ENCODE measurements at regions not wholly inside any gene's neighbourhood (a gene's known extent, or its start where the extent isn't known, plus 50 kb on each side); places are given as distances from the start of the nearest gene placed in this dataset.

DNA sequence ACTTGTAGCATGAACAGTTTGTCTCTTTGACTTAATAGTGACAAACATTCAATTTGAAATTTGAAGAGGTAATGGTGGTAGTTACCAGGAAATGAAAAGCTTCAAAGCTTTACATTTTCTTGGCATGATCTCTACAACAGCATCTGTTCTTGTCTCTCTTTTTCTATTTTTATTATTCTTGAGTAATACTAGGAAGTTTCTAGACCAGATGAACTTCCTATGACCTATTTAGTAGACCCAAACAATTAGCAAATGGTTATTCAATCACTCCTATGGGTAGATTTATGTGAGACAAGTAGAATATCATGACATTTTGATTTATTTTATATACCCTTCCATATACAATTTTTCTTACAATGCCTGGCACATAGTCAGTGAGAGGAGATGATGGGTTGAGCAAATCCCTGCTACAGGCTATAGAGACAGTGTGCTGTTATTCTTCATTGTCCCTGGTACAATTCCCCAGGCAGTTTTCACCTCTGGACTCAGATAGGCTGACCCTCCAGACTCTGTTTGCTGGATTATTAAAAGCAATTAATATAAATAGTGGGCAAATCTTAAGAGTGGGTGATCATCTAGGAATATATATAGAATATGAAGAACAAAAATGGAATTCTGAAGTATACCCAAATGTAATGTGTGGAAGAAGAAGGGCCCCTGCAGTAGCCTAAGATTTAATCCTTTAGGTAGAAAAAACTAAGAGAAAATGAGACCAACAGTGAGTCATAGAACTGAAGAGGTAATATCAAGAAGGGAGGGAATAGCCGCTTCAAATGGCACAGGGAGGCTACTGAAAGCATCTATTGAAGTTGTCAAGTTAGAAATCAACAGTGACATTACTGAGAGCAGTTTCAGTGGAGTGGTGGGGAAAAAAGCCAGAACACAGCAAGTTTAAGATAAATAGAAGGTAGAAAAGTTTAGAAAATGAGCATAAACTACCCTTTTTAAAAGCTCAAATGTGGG lies 512.0 kb downstream of the FOXG1 start:
- no peak for DNase-seq (ENCODE audit: low spot score)

DNA sequence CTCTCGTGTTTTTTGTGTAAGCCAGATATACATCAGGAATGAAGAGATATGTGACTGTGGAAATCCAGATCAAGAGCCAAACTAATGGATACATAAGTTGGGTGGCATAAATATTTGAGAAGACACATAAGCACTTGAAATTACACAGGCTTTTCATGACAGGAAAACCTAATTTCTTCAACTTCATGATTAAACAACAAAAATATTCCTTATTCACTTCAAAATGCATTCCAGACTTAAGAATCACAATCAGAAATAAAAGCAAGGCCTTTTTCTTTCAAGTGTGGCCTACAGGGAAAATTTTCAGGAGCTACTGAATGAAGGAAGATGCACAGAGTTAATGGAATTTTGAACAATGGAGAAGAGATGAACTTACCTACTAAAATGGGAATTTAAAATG lies 515.6 kb downstream of the FOXG1 start:
- no peak for DNase-seq (ENCODE audit: low spot score)

DNA sequence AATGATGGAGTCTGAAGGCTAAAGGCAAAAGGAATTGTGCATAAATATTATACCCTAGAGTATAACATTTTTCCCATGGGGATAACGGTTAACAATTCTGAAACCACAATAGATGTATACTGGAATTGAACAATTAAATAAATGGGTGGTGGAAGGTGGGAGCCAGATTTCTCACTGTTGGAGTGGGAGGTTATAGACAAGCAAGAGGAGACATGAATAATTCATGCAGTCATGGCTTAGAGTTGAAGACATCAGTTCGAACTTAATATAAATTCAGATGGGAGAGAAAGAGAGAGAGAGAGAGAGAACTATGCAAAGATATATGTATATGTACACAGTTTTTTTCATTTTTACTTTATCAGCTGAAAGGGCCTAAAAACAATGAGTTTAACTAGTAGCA lies 523.9 kb downstream of the FOXG1 start:
- no peak for DNase-seq (ENCODE audit: low spot score)

DNA sequence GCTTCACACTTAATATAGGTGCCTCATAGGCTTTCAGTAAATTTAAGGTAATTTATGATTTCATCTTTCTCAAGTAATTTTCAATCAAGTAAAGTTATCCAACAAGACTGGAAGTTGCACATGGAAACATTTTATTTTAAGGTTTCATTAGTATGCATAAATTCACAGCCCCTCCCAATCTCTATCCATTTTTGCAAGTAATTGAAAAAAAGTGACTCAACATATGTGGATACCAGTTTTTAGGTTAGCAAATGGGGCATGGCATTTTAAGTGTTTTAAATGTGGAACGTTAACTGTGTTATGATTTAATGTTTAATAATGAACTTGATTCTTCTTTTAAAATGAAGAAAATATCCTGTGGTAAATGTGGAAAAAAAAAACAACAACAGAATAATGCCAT lies 532.8 kb downstream of the FOXG1 start:
- no peak for DNase-seq (ENCODE audit: low spot score)

DNA sequence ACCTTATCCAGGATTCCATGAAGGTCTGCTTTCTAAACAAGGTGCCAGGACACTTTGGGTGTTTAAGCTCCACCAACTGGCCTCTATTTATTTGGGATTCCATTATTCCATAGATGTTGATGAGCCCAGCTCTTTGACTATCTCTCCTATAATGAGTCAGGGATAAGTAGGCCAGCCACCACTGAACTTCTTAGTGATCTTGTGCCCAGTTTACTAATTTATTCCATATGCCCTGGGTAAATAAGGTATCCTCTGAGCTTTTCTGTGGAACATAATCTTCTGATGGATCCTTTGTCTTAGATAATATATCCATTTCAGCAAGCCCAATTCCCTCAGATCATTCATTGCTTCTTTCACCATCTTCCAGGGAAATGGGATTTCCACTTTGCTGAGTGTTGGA lies 535.0 kb downstream of the FOXG1 start:
- no peak for DNase-seq (ENCODE audit: low spot score)

DNA sequence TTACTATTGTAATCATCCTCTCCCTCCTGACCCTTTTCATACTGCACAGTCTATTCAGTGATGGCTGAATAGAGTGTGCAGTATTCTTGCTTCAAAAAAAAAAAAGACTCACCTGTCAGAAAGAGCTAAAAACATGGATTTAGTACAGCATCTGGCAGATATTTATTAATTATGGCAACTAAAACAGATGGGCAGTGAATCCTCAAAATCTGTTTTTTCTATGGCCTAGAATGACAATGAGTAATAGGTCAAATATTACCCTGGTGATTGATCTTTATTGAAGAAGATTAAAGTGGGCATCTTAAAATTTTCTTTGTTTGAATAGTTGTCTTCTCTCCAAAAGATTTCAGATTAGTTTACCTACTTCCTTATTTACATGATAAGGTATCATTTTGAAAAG lies 543.6 kb downstream of the FOXG1 start:
- DNase-seq (ENCODE audit: low spot score) = no peak

DNA sequence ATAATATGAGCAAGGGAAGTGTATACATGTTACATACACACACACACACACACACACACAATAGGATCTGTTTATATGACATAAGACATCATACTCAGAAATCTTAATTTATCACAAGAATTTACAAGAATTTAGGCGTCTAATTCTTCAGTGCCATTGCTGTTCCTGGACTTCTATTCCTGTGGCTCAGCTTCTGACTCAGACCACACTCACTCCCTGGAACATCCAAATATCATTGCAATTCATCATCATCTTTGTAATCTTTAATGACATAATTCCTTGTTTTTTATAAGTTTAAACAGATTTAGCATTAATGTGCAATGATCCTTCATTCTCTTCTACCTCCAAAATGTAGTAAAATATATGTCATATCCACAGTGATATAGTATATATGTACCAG lies 544.2 kb downstream of the FOXG1 start:
- DNase-seq (ENCODE audit: low spot score) = no peak

DNA sequence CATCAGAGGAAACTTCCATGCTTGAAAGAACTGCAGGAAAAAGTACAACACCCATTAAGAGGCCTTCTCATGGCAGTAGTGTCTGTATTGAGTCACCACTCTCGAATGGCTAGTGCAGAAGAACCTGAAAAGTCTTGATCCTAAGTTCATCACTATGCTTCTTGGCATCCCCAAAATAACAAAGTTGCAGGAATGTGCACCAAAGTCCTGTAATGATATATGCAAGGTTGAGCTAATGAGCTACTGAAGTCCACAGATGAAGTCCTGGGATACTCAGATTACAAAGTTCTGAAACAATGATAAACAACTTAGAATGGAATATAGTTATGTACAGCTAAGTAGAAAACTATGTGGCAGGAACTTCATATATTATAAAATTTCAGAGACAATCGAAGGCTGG lies 545.4 kb downstream of the FOXG1 start:
- no peak for DNase-seq (ENCODE audit: low spot score)

DNA sequence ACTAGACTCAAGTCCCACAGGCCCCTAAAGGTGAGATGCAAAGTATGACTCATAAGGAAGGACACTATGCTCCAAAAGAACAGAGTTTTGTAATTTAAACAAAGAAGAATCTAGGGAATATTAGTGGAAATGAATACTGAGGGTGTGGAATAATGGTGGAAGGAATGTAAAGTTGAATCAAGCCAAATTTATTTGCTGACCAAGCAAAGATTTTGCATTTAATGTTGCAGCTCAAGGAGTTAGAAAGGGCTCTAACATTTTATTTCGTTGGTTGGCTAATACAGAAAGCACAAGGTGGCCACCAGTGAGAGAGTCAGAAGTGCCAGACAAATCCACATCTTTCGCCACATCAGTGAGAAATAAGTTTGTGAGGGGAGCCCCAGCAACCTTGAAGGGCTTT lies 550.3 kb downstream of the FOXG1 start:
- DNase-seq (ENCODE audit: low spot score) = no peak

DNA sequence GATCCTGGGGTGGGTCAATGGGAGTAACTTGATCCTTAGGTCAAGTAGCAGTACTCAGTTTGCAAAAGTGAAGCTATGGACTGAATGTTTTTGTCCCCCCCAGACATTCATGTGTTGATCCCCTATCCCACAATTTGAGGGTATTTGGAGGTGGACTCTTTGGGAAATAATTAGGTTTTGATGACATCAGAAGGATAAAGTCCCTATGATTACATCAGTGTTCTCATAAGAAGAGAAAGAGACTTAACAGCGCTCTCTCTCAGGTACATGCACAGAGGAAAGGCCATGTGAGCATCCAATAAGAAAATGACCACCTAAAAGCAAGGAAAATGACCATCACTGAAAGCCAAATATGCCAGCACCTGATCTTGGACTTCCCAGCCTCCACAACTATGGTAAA lies 550.8 kb downstream of the FOXG1 start:
- DNase-seq (ENCODE audit: low spot score) = no peak

DNA sequence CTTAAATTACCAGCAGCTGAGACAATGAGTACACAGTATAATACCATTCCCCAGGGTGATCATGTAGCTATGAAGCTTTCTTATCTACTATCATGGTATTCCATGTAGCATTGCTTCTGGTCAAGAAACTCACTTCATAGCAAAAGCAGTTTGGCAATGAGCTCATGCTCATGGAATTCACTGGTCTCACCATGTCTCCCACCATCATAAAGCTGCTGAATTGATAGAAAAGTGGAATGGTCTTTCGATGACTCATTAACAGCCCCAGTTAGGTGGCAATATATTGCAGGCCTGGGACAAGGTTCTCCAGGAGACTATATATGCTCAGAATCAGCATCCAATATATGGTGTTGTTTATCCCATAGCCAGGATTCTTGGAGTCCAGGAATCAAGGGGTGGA lies 553.7 kb downstream of the FOXG1 start:
- DNase-seq (ENCODE audit: low spot score) = no peak

DNA sequence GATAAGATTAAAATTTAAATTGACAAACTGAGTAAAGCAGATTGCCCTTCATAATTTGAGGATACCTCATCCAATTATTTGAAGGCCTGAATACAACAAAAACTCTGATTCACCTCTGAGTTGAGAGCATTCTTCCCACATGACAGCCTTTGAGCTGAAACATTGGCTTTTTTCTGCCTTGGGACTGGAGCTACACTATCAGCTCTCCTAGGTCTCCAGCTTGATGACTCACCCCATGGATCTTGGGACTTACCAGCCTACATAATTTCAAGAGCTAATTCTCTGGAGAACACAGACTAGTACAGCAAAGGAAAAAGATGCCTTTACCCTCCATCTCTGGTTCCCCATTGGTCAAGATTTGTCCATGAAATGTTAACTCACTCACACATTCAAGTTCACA lies 555.1 kb downstream of the FOXG1 start:
- no peak for DNase-seq (ENCODE audit: low spot score)

DNA sequence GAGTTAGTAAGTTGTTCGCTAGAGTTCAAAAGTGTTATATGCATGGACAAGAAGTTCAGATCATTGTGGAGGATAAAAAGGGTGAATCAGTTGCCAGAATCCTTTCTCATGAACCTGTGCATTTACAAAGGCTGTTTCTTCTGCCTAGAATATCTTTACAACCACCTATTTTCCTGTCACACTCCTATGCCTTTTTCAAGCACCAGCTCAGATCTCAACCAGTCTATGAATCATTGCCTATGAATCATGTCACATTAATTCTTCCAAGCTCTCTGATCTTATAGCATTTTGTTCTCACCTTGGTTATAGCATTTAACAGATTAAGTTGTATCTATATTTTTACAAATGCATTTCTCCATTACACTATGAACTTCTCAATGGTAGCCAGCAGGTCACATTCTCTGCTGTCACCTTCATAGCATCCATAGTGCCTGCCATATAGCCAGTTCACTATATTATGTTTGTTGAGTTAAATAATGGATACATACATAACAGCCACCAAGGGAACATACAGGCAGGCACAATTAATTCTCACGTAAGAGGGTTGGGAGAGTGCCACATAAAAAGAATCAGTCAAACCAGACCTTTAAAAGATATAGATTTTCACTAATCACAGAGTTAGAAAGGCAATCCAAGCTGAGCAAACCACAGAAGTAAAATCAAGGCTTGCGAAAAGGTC lies 573.0 kb downstream of the FOXG1 start:
- no peak for DNase-seq (ENCODE audit: low spot score)

DNA sequence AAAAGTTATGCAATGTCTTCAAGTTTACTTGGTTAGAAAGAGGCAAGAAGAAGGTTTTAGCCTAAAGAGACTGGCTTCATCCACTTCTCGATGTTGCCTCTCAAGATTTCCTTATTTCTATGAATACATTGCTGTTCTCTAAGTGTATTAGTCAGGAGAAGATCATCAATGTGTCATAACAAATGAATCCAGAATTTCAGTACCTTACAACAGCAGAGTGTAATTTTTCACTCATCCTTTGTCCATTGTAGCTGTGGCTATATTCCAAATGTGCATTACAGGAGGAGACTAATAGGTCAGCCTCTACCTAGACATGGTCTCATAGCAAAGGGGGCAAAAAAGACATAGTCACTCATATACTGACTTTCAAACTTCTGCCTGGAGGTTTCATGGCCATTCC lies 579.1 kb downstream of the PRKD1 start:
- no peak for DNase-seq (ENCODE audit: low spot score)

DNA sequence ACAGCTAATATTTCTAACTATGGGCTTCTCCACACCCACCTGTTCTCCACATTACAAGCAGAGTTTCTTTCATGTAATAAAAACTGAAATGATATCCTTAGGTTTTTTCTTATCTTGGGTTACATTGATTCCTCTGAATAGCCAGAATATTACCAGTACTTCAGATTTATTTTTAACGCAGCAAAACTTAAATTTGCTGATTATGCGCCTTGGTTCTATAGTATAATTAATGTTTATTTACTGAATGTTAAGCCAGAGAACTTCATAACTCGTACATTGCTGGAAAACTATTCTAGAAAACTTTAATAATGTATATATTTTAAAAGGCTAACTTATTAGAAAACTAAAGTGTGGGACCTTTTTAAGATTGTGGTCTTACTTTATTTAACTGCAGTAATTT lies 577.2 kb downstream of the PRKD1 start:
- no peak for DNase-seq (ENCODE audit: low spot score)

DNA sequence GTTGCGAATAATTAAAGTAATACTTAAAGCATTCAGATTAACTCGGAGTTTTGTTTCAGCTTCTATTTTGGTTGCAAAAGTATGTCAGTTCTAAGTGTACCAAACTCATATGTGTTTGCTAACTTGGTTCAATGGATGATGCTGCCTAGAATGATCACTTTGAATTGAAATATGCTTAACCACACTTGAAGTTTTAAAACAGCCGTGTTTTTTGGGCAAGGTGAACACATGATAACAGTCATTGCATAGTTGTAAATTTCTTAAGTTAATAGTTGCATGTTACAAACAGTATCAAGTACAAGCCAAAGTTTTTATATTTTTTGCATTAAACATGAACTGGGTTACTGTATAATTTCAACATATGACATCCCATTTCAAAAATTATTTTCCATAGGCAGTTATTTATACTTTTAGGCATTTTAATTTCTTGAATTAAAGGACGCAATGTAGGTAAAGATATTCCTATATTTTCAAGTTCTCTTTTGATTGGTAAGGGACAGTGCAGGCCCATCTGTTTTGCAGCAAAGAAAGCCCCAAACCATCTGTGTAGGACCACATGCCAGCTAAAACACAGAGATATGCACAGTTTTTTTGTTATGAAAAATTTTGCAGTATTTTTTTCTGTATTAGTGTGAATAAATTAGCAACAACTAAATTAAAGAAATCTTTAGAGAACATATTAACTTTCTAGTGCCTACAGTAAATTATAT lies 575.5 kb downstream of the PRKD1 start:
- no peak for DNase-seq (ENCODE audit: low spot score)

DNA sequence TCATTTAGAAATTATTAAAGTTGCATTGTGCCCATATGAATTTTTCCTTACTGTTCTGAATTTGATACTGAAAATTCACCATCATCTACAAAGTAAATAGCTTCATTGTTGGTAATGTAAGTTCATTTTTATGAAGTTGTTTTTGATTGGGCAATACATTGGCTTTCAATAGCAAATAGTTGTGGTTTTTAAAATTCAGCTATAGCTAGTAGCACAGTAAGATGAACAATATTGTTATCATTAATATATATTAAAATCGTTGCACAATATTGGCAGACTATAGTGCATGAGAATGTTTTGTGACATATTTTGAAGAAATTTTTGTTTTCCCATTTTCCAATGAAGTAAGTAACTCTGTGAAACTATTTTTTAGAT lies 575.0 kb downstream of the PRKD1 start:
- DNase-seq (ENCODE audit: low spot score) = no peak

DNA sequence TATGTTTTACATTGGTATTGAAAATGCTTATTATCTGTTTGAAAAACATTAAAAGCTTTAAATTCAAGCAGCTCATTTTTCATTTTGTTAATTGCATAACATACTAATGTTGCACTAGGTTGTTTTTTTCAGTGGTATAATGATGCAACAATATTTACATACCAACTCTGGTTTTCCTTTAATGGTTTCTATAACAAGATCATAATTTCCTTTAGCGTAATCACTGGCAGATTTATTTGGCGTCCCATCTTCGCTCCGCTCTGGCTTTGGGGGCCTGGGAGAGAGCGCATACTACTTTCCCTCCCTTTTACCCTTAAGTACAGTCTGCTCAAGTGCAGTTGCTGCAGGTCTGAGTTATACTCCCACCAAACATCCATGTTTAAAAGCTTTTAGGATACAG lies 574.1 kb downstream of the PRKD1 start:
- no peak for DNase-seq (ENCODE audit: low spot score)

DNA sequence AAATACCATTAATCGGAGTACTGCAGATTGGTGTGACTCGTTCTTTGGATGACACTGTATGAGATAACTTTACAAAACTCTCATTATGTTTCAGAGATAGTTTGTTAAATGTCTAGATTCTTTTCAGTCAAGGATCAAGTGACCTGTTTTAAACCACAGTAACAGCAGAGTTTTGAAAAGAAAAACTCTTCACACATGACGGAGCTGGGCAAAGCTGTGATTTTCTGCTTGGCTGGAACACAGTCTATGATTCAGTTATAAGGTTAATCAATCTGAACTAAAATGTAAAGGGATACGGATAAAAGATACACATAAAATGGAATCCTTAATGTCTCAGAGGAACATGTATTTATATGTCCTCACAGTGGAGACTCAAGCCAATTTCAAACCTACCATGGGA lies 573.2 kb downstream of the PRKD1 start:
- no peak for DNase-seq (ENCODE audit: low spot score)

DNA sequence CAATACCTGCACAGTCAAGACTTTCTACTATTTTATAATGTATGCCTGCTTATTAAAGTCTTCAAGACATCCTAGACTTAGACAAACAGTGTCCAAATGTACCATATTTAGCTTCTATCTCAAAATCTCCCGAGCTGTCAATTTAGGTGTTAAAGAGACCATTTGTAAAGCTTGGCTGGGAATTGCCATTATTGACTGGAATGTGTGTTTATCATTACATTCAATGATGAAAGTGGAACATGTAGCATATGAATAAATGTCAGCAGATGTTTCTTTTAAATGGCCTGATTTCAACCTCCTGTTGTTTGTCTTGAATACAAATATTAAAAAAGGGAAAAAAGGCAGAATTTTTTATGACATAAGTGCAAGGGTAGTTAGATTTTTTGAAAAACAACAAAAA lies 572.3 kb downstream of the PRKD1 start:
- DNase-seq (ENCODE audit: low spot score) = no peak

DNA sequence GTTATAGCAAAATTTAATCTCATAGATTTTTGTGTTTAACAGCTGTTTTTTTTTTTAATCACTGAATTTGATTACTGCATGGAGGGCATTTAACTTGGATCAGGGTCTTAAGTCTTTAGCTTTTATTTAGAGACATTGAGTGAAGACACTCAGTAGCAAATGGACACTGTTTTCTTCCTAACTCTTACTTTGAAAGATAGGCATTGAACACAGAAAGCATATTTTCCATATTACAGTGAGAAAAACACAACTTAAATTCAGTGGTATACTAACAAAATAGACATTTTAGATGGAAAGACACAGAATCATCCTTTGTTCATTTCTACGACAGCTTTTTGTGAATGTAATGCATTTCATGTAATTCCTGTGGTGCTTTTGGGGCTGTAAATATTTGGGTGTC lies 571.8 kb downstream of the PRKD1 start:
- no peak for DNase-seq (ENCODE audit: low spot score)

DNA sequence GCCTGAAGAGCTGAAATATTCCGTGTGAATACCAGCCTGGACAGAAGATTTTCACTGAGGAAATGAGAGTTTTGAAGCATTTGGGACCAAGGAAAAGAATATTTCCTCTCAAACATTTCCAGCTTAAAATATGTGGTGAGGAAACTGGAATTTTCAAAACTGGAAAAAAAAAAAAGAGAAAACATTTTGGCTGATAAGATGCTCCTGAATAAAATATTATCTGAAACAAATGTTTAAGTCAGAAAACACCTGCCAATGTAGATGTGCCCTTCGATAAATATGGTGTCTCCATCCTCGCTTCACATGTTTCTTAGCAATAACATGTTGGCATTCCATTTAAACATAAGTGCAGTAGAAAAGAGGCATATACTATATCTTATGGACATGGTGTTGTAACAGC lies 567.0 kb downstream of the PRKD1 start:
- DNase-seq (ENCODE audit: low spot score) = no peak

DNA sequence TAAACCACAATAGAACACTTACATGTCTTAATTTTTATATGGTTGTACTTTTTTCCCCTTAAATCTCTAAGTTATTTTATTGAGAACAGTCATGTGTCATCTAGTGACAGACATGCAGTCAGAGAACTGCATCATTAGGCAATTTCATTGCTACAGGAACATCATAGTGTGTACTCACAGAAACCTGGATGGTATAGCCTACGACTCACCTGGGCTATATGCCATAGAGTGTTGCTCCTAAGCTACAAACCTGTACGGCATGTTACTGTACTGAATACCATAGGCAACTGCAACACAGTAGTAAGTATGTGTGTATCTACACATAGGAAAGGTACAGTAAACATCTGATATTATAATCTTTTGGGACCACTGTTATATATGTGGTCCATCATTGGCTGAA lies 557.6 kb downstream of the PRKD1 start:
- DNase-seq (ENCODE audit: low spot score) = no peak

Data from mucosa of gallbladder (tissue), 1 donor.